ENCODE measurements at regions not wholly inside any gene's neighbourhood (a gene's known extent, or its start where the extent isn't known, plus 50 kb on each side); places are given as distances from the start of the nearest gene placed in this dataset.

- H3K4me3 ChIP-seq (ENCODE audit: low read length): no peak overlapping the region
- H3K9me2 ChIP-seq (replicated peaks; ENCODE audit: low read length): no peaks in the 10 kb centered on the region
- H3K9me3 ChIP-seq (ENCODE audit: low read length): no peaks in the 10 kb centered on the region
- no peak overlapping the region for H3K4me2 ChIP-seq (ENCODE audit: low read length)
- ChIA-PET CTCF (no interaction called here), POLR2A (ENCODE audit: unreplicated experiment) (no interaction called here)
- ATAC-seq (no peak), DNase-seq (no peak)
- no TSS peak for BruUV-seq (replicated peaks)
- no peak overlapping the region for H3K27ac ChIP-seq (ENCODE audit: low read length)
- TF ChIP-seq EZH2 (IDR thresholded peaks at IDR 0.05; ENCODE audit: low read length, unreplicated experiment) (no peak), CTCF (conservative IDR thresholded peaks at IDR 0.05; ENCODE audit: low read depth, low read length) (no peak), EZH2phosphoT487 (IDR thresholded peaks at IDR 0.05; ENCODE audit: borderline replicate concordance, low read length) (no peak)
- no peaks in the 10 kb centered on the region for H3K4me1 ChIP-seq (ENCODE audit: insufficient read depth, low read length)
- intact Hi-C loops (cut with micrococcal nuclease): no loop called here
- H3F3A ChIP-seq (ENCODE audit: low read length, unreplicated experiment): no peaks in the 10 kb centered on the region
- no peaks in the 10 kb centered on the region for H4K20me1 ChIP-seq (ENCODE audit: low read length)
- no peaks in the 10 kb centered on the region for H3K27me3 ChIP-seq (ENCODE audit: low read length)
- H2AFZ ChIP-seq (ENCODE audit: low read length): no peak overlapping the region
- no peak overlapping the region for H3K9ac ChIP-seq (ENCODE audit: low read length)
- H3K36me3 ChIP-seq (ENCODE audit: low read depth, low read length): no peaks in the 10 kb centered on the region
- no peaks in the 10 kb centered on the region for H3K79me2 ChIP-seq (ENCODE audit: low read length)
Measured at GRCh38 chr4:23958749-23959148, 68.9 kb upstream of the PPARGC1A start.

GRCh38 chr4:23957465-23957864, 67.6 kb upstream of the PPARGC1A start:
- Histone ChIP-seq H3K36me3 (ENCODE audit: low read depth, low read length) (no peaks in the 10 kb centered on the region), H3F3A (ENCODE audit: low read length, unreplicated experiment) (no peaks in the 10 kb centered on the region), H3K27ac (ENCODE audit: low read length) (no peak overlapping the region), H3K4me2 (ENCODE audit: low read length) (no peak overlapping the region), H3K79me2 (ENCODE audit: low read length) (no peaks in the 10 kb centered on the region), H3K4me1 (ENCODE audit: insufficient read depth, low read length) (no peaks in the 10 kb centered on the region), H3K27me3 (ENCODE audit: low read length) (no peaks in the 10 kb centered on the region), H3K9me3 (ENCODE audit: low read length) (no peaks in the 10 kb centered on the region), H3K9me2 (replicated peaks; ENCODE audit: low read length) (no peaks in the 10 kb centered on the region), H3K9ac (ENCODE audit: low read length) (no peak overlapping the region), H4K20me1 (ENCODE audit: low read length) (no peaks in the 10 kb centered on the region), H2AFZ (ENCODE audit: low read length) (no peak overlapping the region), H3K4me3 (ENCODE audit: low read length) (no peak overlapping the region)
- no TSS peak for BruUV-seq (replicated peaks)
- no peak for ATAC-seq
- ChIA-PET POLR2A (ENCODE audit: unreplicated experiment) (no interaction called here), CTCF (no interaction called here)
- no peak for TF ChIP-seq CTCF (conservative IDR thresholded peaks at IDR 0.05; ENCODE audit: low read depth, low read length)
- no peak for TF ChIP-seq EZH2phosphoT487 (IDR thresholded peaks at IDR 0.05; ENCODE audit: borderline replicate concordance, low read length)
- no peak for TF ChIP-seq EZH2 (IDR thresholded peaks at IDR 0.05; ENCODE audit: low read length, unreplicated experiment)
- DNase-seq: no peak
- intact Hi-C loops (cut with micrococcal nuclease): no loop called here

GRCh38 chr4:23956601-23957364, 66.9 kb upstream of the PPARGC1A start:
- H3F3A ChIP-seq (ENCODE audit: low read length, unreplicated experiment): no peaks in the 10 kb centered on the region
- no peaks in the 10 kb centered on the region for H3K27me3 ChIP-seq (ENCODE audit: low read length)
- no peaks in the 10 kb centered on the region for H3K9me2 ChIP-seq (replicated peaks; ENCODE audit: low read length)
- H3K9ac ChIP-seq (ENCODE audit: low read length): no peak overlapping the region
- no peak overlapping the region for H3K4me3 ChIP-seq (ENCODE audit: low read length)
- no peaks in the 10 kb centered on the region for H3K79me2 ChIP-seq (ENCODE audit: low read length)
- no TSS peak for BruUV-seq (replicated peaks)
- H3K4me1 ChIP-seq (ENCODE audit: insufficient read depth, low read length): no peaks in the 10 kb centered on the region
- no peaks in the 10 kb centered on the region for H3K9me3 ChIP-seq (ENCODE audit: low read length)
- TF ChIP-seq EZH2phosphoT487 (IDR thresholded peaks at IDR 0.05; ENCODE audit: borderline replicate concordance, low read length): no peak
- H2AFZ ChIP-seq (ENCODE audit: low read length): no peak overlapping the region
- no peak overlapping the region for H3K4me2 ChIP-seq (ENCODE audit: low read length)
- POLR2A ChIA-PET (ENCODE audit: unreplicated experiment): no interaction called here
- H3K27ac ChIP-seq (ENCODE audit: low read length): no peak overlapping the region
- ATAC-seq: no peak
- H4K20me1 ChIP-seq (ENCODE audit: low read length): no peaks in the 10 kb centered on the region
- H3K36me3 ChIP-seq (ENCODE audit: low read depth, low read length): no peaks in the 10 kb centered on the region
- CTCF ChIA-PET: no interaction called here
- intact Hi-C loops (cut with micrococcal nuclease): no loop called here
- no peak for DNase-seq
